Prostate gland (tissue), 2 donors: ENCODE measurements at regions not wholly inside any gene's neighbourhood (a gene's known extent, or its start where the extent isn't known, plus 50 kb on each side); places are given as distances from the start of the nearest gene placed in this dataset.

Experiments used
- CTCF ChIP-seq, 4 experiments: fragments of 200-600 bp in 2 of 4; fragments of 450-650 bp in 2 of 4; sonication (generic) in 2 of 4; IDR thresholded peaks; 1 replicate in 3 of 4; 2 replicates in 1 of 4; pipeline ENCODE4 v1.5.1; 2016 to 2019; ENCODE audit warnings: antibody characterized with exemption in 4 of 4, mild to moderate bottlenecking in 2 of 4, moderate library complexity in 2 of 4
- POLR2A ChIP-seq: fragments of 450-650 bp; IDR thresholded peaks from one replicate; pipeline ENCODE4 v1.6.1; 2016; ENCODE audit warnings: antibody characterized with exemption, mild to moderate bottlenecking
- POLR2AphosphoS5 ChIP-seq: sonication (generic); formaldehyde crosslinking; IDR thresholded peaks from one replicate; pipeline ENCODE4 v1.6.1; 2017; ENCODE audit warnings: antibody characterized with exemption

DNA sequence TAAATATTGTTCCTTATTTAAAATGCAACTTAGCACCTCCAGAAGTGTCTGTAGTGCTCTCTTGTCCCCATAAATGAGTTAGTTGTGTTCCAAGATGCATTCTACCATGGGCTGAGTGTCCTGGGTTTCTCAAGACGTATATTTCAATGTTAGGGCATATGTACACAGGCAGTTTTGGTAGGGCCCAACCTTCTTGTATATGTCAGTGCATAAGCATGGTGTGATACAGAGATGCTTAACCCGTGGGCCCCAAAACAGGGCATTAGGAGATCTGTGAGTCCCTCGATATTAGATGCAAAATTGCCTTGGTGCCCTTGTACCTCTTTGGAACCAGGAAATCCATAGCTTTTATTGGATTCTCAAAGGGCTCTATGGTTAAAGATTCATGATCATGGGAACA lies 91.5 kb upstream of the HIVEP1 start:
- TF ChIP-seq CTCF (IDR thresholded peaks at IDR 0.05) (no peak), POLR2A (no peak), POLR2AphosphoS5 (no peak)
